ENCODE measurements at regions not wholly inside any gene's neighbourhood (a gene's known extent, or its start where the extent isn't known, plus 50 kb on each side); places are given as distances from the start of the nearest gene placed in this dataset.
A peak's percentile ranks its signal among the peaks of the same experiment; 100 is the strongest.

- no peak overlapping the region for H3K4me3 ChIP-seq
- no peaks in the 10 kb centered on the region for H4K20me1 ChIP-seq (ENCODE audit: insufficient read depth, poor library complexity, severe bottlenecking)
- H3K27me3 ChIP-seq, result no peaks in the 10 kb centered on the region
- H2AFZ ChIP-seq, result peak overlapping the region; percentile 24
- H3K79me2 ChIP-seq, result no peaks in the 10 kb centered on the region
- no peaks in the 10 kb centered on the region for H3K4me1 ChIP-seq (ENCODE audit: insufficient read depth)
- no peaks in the 10 kb centered on the region for H3K36me3 ChIP-seq (replicated peaks; ENCODE audit: insufficient read depth, low read depth)
- no peak for DNase-seq (ENCODE audit: low spot score)
- H3K9me2 ChIP-seq (replicated peaks; ENCODE audit: insufficient read depth), result no peaks in the 10 kb centered on the region
- no peak overlapping the region for H3K27ac ChIP-seq
- no peak overlapping the region for H3K4me2 ChIP-seq
- no peaks in the 10 kb centered on the region for H3K9me3 ChIP-seq (ENCODE audit: low read depth)
- WGBS (ENCODE audit: low lambda C conversion rate, missing lambda C conversion rate), result 33% methylated on average over 1 of the region's 1 CpG
- TF ChIP-seq EZH2 (IDR thresholded peaks at IDR 0.05; ENCODE audit: borderline replicate concordance), result no peak
- TF ChIP-seq CTCF (IDR thresholded peaks at IDR 0.05; ENCODE audit: poor library complexity), result no peak
- no peak for TF ChIP-seq EZH2phosphoT487 (IDR thresholded peaks at IDR 0.05; ENCODE audit: low read depth, severe bottlenecking, unreplicated experiment)
Measured at GRCh38 chr6:90977513-90977912, 390.6 kb upstream of the MAP3K7 start.

GRCh38 chr6:90976341-90976740 is 389.5 kb upstream of the MAP3K7 start:
- no peaks in the 10 kb centered on the region for H3K4me1 ChIP-seq (ENCODE audit: insufficient read depth)
- no peak overlapping the region for H3K27ac ChIP-seq
- no peaks in the 10 kb centered on the region for H4K20me1 ChIP-seq (ENCODE audit: insufficient read depth, poor library complexity, severe bottlenecking)
- H2AFZ ChIP-seq, result no peak overlapping the region
- H3K9me2 ChIP-seq (replicated peaks; ENCODE audit: insufficient read depth), result no peaks in the 10 kb centered on the region
- H3K4me3 ChIP-seq, result no peak overlapping the region
- no peaks in the 10 kb centered on the region for H3K27me3 ChIP-seq
- no peak for TF ChIP-seq EZH2 (IDR thresholded peaks at IDR 0.05; ENCODE audit: borderline replicate concordance)
- no peak for TF ChIP-seq EZH2phosphoT487 (IDR thresholded peaks at IDR 0.05; ENCODE audit: low read depth, severe bottlenecking, unreplicated experiment)
- no peaks in the 10 kb centered on the region for H3K36me3 ChIP-seq (replicated peaks; ENCODE audit: insufficient read depth, low read depth)
- no peak for DNase-seq (ENCODE audit: low spot score)
- no peak overlapping the region for H3K4me2 ChIP-seq
- H3K79me2 ChIP-seq, result no peaks in the 10 kb centered on the region
- no peaks in the 10 kb centered on the region for H3K9me3 ChIP-seq (ENCODE audit: low read depth)
- whole genome bisulfite sequencing (ENCODE audit: low lambda C conversion rate, missing lambda C conversion rate), result 90% methylated on average over 2 of the region's 2 CpGs

GRCh38 chr6:90975741-90976140 is 388.9 kb upstream of the MAP3K7 start:
- H3K27ac ChIP-seq, result no peak overlapping the region
- 93% methylated on average over 2 of the region's 2 CpGs for WGBS (ENCODE audit: low lambda C conversion rate, missing lambda C conversion rate)
- no peaks in the 10 kb centered on the region for H3K79me2 ChIP-seq
- no peaks in the 10 kb centered on the region for H3K4me1 ChIP-seq (ENCODE audit: insufficient read depth)
- no peaks in the 10 kb centered on the region for H3K9me2 ChIP-seq (replicated peaks; ENCODE audit: insufficient read depth)
- no peaks in the 10 kb centered on the region for H3K36me3 ChIP-seq (replicated peaks; ENCODE audit: insufficient read depth, low read depth)
- no peak overlapping the region for H2AFZ ChIP-seq
- DNase-seq (ENCODE audit: low spot score), result no peak
- H3K4me2 ChIP-seq, result no peak overlapping the region
- H4K20me1 ChIP-seq (ENCODE audit: insufficient read depth, poor library complexity, severe bottlenecking), result no peaks in the 10 kb centered on the region
- TF ChIP-seq EZH2phosphoT487 (IDR thresholded peaks at IDR 0.05; ENCODE audit: low read depth, severe bottlenecking, unreplicated experiment) (no peak), CTCF (IDR thresholded peaks at IDR 0.05; ENCODE audit: poor library complexity) (no peak), EZH2 (IDR thresholded peaks at IDR 0.05; ENCODE audit: borderline replicate concordance) (no peak)
- H3K9me3 ChIP-seq (ENCODE audit: low read depth), result no peaks in the 10 kb centered on the region
- H3K27me3 ChIP-seq, result no peaks in the 10 kb centered on the region
- no peak overlapping the region for H3K4me3 ChIP-seq

GRCh38 chr6:90973188-90973587 is 386.3 kb upstream of the MAP3K7 start:
- Histone ChIP-seq H3K9me3 (ENCODE audit: low read depth) (no peaks in the 10 kb centered on the region), H3K4me2 (no peak overlapping the region), H3K9me2 (replicated peaks; ENCODE audit: insufficient read depth) (no peaks in the 10 kb centered on the region), H4K20me1 (ENCODE audit: insufficient read depth, poor library complexity, severe bottlenecking) (no peaks in the 10 kb centered on the region), H3K27ac (no peak overlapping the region), H3K27me3 (no peaks in the 10 kb centered on the region), H3K4me1 (ENCODE audit: insufficient read depth) (no peaks in the 10 kb centered on the region), H3K36me3 (replicated peaks; ENCODE audit: insufficient read depth, low read depth) (no peaks in the 10 kb centered on the region), H2AFZ (no peak overlapping the region), H3K79me2 (no peaks in the 10 kb centered on the region), H3K4me3 (no peak overlapping the region)
- DNase-seq (ENCODE audit: low spot score), result no peak
- TF ChIP-seq EZH2phosphoT487 (IDR thresholded peaks at IDR 0.05; ENCODE audit: low read depth, severe bottlenecking, unreplicated experiment) (no peak), EZH2 (IDR thresholded peaks at IDR 0.05; ENCODE audit: borderline replicate concordance) (no peak), CTCF (IDR thresholded peaks at IDR 0.05; ENCODE audit: poor library complexity) (no peak)

All from hepatocyte (in vitro differentiated cells).